NCI-H2227 treated with DMSO at 0.1 percent for 48 hours (cell line): ENCODE measurements at regions not wholly inside any gene's neighbourhood (a gene's known extent, or its start where the extent isn't known, plus 50 kb on each side); places are given as distances from the start of the nearest gene placed in this dataset.

Source experiments
- DNase-seq: peaks from one replicate; lab custom pipeline; 2025; lab: John Stamatoyannopoulos, UW

GRCh38 chr18:37653618-37654017 lies 88.0 kb upstream of the CELF4 start:
- no peak for DNase-seq

- DNase-seq: no peak
These were observed 84.3 kb upstream of the CELF4 start for GRCh38 chr18:37649930-37650329.

- DNase-seq: no peak
These were observed 83.8 kb upstream of the CELF4 start for GRCh38 chr18:37649416-37649815.

- no peak for DNase-seq
These were observed 76.0 kb upstream of the CELF4 start for GRCh38 chr18:37641573-37641972.

- DNase-seq: no peak
These were observed 74.9 kb upstream of the CELF4 start for GRCh38 chr18:37640504-37640903.

GRCh38 chr18:37639846-37640245 lies 74.2 kb upstream of the CELF4 start:
- DNase-seq: no peak

- DNase-seq: no peak
These were observed 71.9 kb upstream of the CELF4 start for GRCh38 chr18:37637478-37637850.

- DNase-seq: no peak
These were observed 71.4 kb upstream of the CELF4 start for GRCh38 chr18:37636831-37637477.

GRCh38 chr18:37634516-37634915 lies 68.9 kb upstream of the CELF4 start:
- DNase-seq: no peak

GRCh38 chr18:37631422-37631821 lies 65.8 kb upstream of the CELF4 start:
- no peak for DNase-seq

GRCh38 chr18:37630334-37630733 lies 64.7 kb upstream of the CELF4 start:
- DNase-seq: no peak

- DNase-seq: no peak
These were observed 63.0 kb upstream of the CELF4 start for GRCh38 chr18:37628470-37629220.

GRCh38 chr18:37624318-37624717 lies 58.7 kb upstream of the CELF4 start:
- DNase-seq: no peak

GRCh38 chr18:37619964-37620363 lies 54.4 kb upstream of the CELF4 start:
- DNase-seq: no peak

- no peak for DNase-seq
These were observed 52.0 kb upstream of the CELF4 start for GRCh38 chr18:37617623-37618022.
